Mammary epithelial cell (primary cell): ENCODE measurements at regions not wholly inside any gene's neighbourhood (a gene's known extent, or its start where the extent isn't known, plus 50 kb on each side); places are given as distances from the start of the nearest gene placed in this dataset.

Source experiments
- CTCF ChIP-seq, 2 donors: IDR thresholded peaks in 1 of 2; conservative IDR thresholded peaks in 1 of 2; 2 replicates each; pipeline ENCODE4 v1.5.1; 2011 to 2012; ENCODE audit warnings: inconsistent platforms in 2 of 2, low read length in 2 of 2, mild to moderate bottlenecking in 2 of 2, control low read depth in 1 of 2, low read depth in 1 of 2; ENCODE audit not compliant: insufficient read depth in 1 of 2; ENCODE audit errors: extremely low read depth in 1 of 2
- EZH2 ChIP-seq: IDR thresholded peaks from 2 replicates; pipeline ENCODE4 v1.6.1; 2012; ENCODE audit warnings: low read length, inconsistent platforms, borderline replicate concordance

- TF ChIP-seq EZH2 (no peak), CTCF (conservative IDR thresholded peaks at IDR 0.05 in 1 of 2, IDR thresholded peaks at IDR 0.05 in 1 of 2; ENCODE audit: extremely low read depth in 1 of 2, insufficient read depth in 1 of 2, low read depth in 1 of 2, low read length in 2 of 2) (peak in 1 of 2 donors; percentile 5)
These were observed 216.5 kb downstream of the LY86 start for GRCh38 chr6:6804843-6805615.
